Calu3 (cell line): ENCODE measurements at regions not wholly inside any gene's neighbourhood (a gene's known extent, or its start where the extent isn't known, plus 50 kb on each side); places are given as distances from the start of the nearest gene placed in this dataset.

Experiments used
- BruUV-seq: library from RNA; stranded (reverse); fragments of 400-500 nt; replicated peaks from 2 replicates; lab custom pipeline; 2021; lab: Mats Ljungman, UMichigan
- CTCF ChIA-PET: fragments of 300-600 bp; sonication (Branson Sonifier 250); formaldehyde crosslinking; loops from one replicate; lab custom pipeline; 2022; ENCODE audit warnings: antibody characterized with exemption; lab: Charles Lee
- DNase-seq: peaks from one replicate; pipeline ENCODE4 v3.0.0; 2022
- H3K27ac Mint-ChIP-seq: one replicate; pipeline ENCODE4 v1.8.0; 2022; ENCODE audit warnings: mixed read lengths; ENCODE audit not compliant: unreplicated experiment
- H3K27me3 Mint-ChIP-seq: one replicate; pipeline ENCODE4 v1.8.0; 2022; ENCODE audit warnings: mixed read lengths; ENCODE audit not compliant: unreplicated experiment
- H3K36me3 Mint-ChIP-seq: one replicate; pipeline ENCODE4 v1.8.0; 2022; ENCODE audit warnings: mild to moderate bottlenecking, moderate library complexity, mixed read lengths; ENCODE audit not compliant: insufficient read depth, unreplicated experiment
- H3K4me1 Mint-ChIP-seq: one replicate; pipeline ENCODE4 v1.8.0; 2022; ENCODE audit warnings: mild to moderate bottlenecking, low read depth, mixed read lengths; ENCODE audit not compliant: unreplicated experiment
- H3K4me3 Mint-ChIP-seq: one replicate; pipeline ENCODE4 v1.8.0; 2022; ENCODE audit warnings: mild to moderate bottlenecking, low read depth, moderate library complexity, mixed read lengths; ENCODE audit not compliant: unreplicated experiment
- H3K9me3 Mint-ChIP-seq: one replicate; pipeline ENCODE4 v1.8.0; 2022; ENCODE audit warnings: low read depth, mixed read lengths; ENCODE audit not compliant: unreplicated experiment
- intact Hi-C: fragments of 100-400 bp; cut with micrococcal nuclease; formaldehyde crosslinking; loops from one replicate; pipeline ENCODE4 v1.10.0; 2022; ENCODE audit not compliant: unreplicated experiment
- TF ChIP-seq, protein P1 (sequence below): fragments of 200-600 bp; IDR thresholded peaks from one replicate; pipeline ENCODE4 v1.8.0; 2022; ENCODE audit warnings: antibody characterized with exemption; ENCODE audit not compliant: unreplicated experiment

DNA sequence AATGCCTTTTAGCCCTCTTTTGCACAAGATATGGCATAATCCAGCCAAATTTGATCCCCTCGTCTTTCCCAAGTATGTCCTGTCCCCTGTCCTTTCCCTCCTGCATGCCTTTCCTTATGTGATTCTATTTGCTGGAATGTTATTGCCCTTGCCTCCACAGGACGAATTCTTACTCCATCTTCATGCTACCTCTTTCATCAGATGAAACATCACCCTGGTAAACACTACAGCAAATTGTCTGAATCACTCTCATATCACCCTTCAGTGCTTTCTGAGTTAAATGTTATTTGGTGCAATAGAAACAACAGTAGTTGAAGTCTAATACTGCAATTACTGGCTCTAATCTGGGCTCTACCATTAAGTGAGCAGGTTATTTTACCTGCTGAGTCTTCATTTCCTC is 52.2 kb upstream of the FAT1 start:
- intact Hi-C loops, result no loop called here
- CTCF ChIA-PET, result no interaction called here
- H3K27me3 Mint-ChIP-seq, result no peaks in the 10 kb centered on the region
- no peaks in the 10 kb centered on the region for H3K36me3 Mint-ChIP-seq
- H3K9me3 Mint-ChIP-seq, result peaks cover 4% of the 10 kb centered on the region
- TF ChIP-seq, protein P1, sequence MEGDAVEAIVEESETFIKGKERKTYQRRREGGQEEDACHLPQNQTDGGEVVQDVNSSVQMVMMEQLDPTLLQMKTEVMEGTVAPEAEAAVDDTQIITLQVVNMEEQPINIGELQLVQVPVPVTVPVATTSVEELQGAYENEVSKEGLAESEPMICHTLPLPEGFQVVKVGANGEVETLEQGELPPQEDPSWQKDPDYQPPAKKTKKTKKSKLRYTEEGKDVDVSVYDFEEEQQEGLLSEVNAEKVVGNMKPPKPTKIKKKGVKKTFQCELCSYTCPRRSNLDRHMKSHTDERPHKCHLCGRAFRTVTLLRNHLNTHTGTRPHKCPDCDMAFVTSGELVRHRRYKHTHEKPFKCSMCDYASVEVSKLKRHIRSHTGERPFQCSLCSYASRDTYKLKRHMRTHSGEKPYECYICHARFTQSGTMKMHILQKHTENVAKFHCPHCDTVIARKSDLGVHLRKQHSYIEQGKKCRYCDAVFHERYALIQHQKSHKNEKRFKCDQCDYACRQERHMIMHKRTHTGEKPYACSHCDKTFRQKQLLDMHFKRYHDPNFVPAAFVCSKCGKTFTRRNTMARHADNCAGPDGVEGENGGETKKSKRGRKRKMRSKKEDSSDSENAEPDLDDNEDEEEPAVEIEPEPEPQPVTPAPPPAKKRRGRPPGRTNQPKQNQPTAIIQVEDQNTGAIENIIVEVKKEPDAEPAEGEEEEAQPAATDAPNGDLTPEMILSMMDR, result no peak
- BruUV-seq, result no TSS peak
- DNase-seq, result no peak
- no peak overlapping the region for H3K4me3 Mint-ChIP-seq
- no peak overlapping the region for H3K27ac Mint-ChIP-seq
- H3K4me1 Mint-ChIP-seq, result peaks cover 18% of the 10 kb centered on the region

DNA sequence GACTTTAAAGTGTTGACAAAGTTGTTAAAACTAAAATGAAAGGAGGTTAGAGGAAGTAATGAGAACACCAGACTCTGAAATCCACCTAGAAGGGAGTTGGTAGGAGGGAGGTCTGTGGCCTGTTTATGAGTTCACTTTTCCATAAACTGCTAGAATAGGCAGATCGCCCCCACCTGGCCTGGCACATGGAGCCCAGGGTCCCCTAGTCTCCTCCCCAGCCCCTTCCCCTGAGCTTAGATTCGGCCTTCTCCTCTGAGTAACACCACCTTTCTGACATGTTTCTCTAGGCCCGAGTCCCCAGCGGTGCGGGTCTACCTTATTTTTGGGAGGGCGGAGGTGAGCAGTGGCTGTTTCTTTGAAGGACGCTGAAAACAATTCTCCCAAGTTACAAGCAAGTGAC is 54.5 kb upstream of the FAT1 start:
- TF ChIP-seq, protein P1, result no peak
- intact Hi-C loops, result no loop called here
- no peaks in the 10 kb centered on the region for H3K27me3 Mint-ChIP-seq

DNA sequence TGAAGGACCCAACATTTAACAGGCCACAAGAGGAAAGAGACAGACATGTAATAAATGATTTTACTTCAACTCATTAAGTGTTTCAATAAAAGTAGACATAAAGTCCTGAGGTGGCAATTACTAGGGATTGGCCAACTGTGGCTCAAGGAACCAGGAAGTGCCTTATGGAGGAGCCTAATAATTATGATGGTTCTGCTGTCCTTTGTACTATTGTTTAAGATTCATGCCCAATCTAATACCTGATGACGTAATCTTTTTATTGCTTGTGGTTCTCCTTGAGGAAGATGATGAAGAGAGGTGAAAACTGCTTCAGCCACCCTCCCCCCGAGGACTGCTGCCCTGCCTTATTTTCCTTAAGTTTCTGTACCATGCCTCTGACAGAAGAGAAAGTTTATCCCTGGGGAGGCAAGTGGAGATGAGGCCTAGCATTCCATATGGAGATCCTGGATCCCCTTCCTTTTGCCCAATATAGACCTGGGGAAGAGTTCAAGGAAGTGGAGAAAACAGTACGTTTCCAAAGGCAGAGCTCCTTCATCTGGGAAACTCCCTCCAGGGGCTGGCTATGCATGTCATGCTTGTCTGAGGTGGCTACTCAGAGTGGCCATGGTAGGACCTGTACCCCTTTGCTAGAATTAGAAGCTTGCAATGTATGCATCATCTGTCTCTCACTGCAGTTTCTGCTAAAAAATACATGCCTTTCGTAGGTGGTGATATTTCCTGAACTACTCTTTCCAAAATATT is 56.8 kb upstream of the FAT1 start:
- no peak overlapping the region for H3K4me3 Mint-ChIP-seq
- H3K4me1 Mint-ChIP-seq, result peaks cover 18% of the 10 kb centered on the region
- TF ChIP-seq, protein P1, result no peak
- peaks cover 2% of the 10 kb centered on the region for H3K9me3 Mint-ChIP-seq
- H3K27me3 Mint-ChIP-seq, result no peaks in the 10 kb centered on the region
- BruUV-seq, result no TSS peak
- no peaks in the 10 kb centered on the region for H3K36me3 Mint-ChIP-seq
- CTCF ChIA-PET, result interaction anchor here (0.9 kb wide), 2 partner anchors 26 to 63 kb away, joined by 3 read pairs; no protein-coding TSS in a partner anchor
- no peak overlapping the region for H3K27ac Mint-ChIP-seq
- intact Hi-C loops, result loop anchor here (5.0 kb wide), 1 partner anchor 53 kb away; no protein-coding TSS in a partner anchor
- DNase-seq, result peak; percentile 4

More for the DNA sequence above, 54.5 kb upstream of the FAT1 start:
- Mint-ChIP-seq H3K9me3 (peaks cover 4% of the 10 kb centered on the region), H3K4me3 (no peak overlapping the region), H3K4me1 (peaks cover 18% of the 10 kb centered on the region), H3K36me3 (no peaks in the 10 kb centered on the region), H3K27ac (no peak overlapping the region)
- CTCF ChIA-PET, result no interaction called here
- no TSS peak for BruUV-seq
- no peak for DNase-seq

DNA sequence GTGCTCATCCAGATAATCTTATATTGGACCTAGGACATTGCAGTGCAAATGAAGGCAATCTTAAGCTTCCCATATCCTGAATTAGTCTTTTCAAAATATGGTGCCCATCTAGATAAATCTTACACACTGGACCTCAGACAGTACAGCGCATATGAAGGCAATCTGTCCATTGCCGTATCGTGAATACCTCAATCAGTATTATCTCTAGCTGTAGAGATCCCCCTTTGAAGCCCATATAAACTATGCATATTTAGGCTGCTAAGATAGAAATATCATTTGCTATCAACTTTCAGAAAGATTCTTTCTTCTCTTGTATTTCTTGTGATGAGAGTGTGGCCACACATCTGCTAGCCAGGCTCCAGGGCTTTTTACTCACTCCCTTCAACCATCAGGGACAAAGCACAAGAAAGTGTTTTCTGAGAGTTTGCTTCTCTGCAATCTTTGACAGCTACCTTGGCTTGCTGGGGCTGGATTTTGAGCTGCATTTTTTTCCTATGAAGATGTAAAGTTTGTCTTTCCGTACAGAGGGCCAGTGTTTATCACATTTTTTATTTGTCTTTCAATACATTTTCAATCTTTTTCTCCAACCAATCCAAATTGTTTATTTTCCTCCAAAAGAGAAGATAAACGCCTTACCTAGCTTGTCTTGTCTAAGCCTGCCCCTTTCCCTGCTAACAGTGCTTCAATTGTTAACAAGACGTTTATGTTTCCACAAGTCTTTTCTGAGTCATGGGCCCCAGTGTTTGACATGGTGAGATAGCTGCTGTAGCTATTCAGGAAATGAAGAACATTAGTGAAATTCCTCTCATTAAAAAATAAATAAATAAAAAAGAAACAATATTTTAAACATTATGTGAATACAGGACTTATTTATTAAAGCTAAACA is 57.6 kb upstream of the FAT1 start:
- no TSS peak for BruUV-seq
- peak; percentile 43 for DNase-seq
- Mint-ChIP-seq H3K27ac (peak overlapping the region; percentile 92), H3K36me3 (no peaks in the 10 kb centered on the region), H3K9me3 (peaks cover 2% of the 10 kb centered on the region), H3K27me3 (no peaks in the 10 kb centered on the region), H3K4me1 (peaks cover 18% of the 10 kb centered on the region), H3K4me3 (peak overlapping the region; percentile 30)
- intact Hi-C loops, result loop anchor here (5.0 kb wide), 1 partner anchor 54 kb away; no protein-coding TSS in a partner anchor
- TF ChIP-seq, protein P1, result no peak
- CTCF ChIA-PET, result interaction anchor here (0.6 to 1.1 kb wide), 6 partner anchors 16 to 63 kb away, joined by 3 to 4 read pairs (median 3); no protein-coding TSS in a partner anchor
